ENCODE measurements at regions not wholly inside any gene's neighbourhood (a gene's known extent, or its start where the extent isn't known, plus 50 kb on each side); places are given as distances from the start of the nearest gene placed in this dataset.

DNA sequence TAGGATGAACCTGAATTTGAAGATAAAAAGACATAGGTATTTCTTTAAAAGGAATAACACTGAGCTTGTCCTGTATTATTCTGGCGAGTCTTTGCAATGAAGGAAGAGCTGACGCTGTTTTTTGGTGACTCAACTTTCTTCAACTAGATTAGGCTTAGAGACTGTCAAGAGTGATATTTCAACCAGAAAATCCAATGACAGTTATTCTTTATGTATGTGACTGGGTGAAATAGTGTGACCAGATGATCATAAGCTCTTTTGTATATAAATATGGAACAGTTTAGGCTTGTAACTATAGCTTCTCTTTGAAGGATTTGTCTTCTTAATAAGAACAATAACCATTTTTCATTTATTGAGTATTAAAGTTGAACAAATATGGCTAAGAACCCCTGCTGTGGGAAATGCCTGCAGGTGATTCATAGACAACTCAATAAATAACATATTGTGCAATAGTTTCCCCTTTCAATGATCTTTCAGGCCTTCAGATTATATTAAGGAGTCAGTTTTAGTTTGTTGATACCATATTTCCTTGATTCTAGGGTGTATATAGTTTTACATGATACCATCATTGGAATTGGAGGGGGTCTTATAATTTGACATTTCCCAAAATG, 265.6 kb upstream of the JAG1 start:
- Histone ChIP-seq H3K9me3 (ENCODE audit: insufficient read depth in 2 of 2, low read depth in 1 of 2, low read length in 1 of 2) (no peaks in the 10 kb centered on the region), H3K56ac (replicated peaks; ENCODE audit: insufficient read length, low read depth, low read length) (no peak overlapping the region), H4K91ac (replicated peaks; ENCODE audit: insufficient read length, low read length) (no peak overlapping the region), H3K23me2 (ENCODE audit: low read depth, low read length) (no peaks in the 10 kb centered on the region), H2AK5ac (ENCODE audit: low read depth, low read length) (no peak overlapping the region), H3K9ac (replicated peaks in 1 of 4; ENCODE audit: extremely low read depth in 1 of 4, low read depth in 3 of 4, low read length in 3 of 4) (no peak overlapping the region), H2BK20ac (ENCODE audit: low read length) (no peak overlapping the region), H3K36me3 (ENCODE audit: control insufficient read depth in 2 of 4, insufficient read depth in 4 of 4, low read length in 3 of 4) (no peaks in the 10 kb centered on the region), H3K27ac (ENCODE audit: low read depth, low read length) (no peak overlapping the region), H2AFZ (ENCODE audit: low read length) (no peak overlapping the region), H3K23ac (ENCODE audit: insufficient read length) (no peak overlapping the region), H3K4me2 (ENCODE audit: insufficient read depth in 1 of 2, low read depth in 2 of 2, low read length in 2 of 2) (no peak overlapping the region), H3K18ac (ENCODE audit: extremely low read depth, low read length) (no peak overlapping the region), H3K4me1 (replicated peaks in 1 of 4; ENCODE audit: control insufficient read depth in 3 of 4, insufficient read depth in 4 of 4, low read length in 3 of 4) (no peaks in the 10 kb centered on the region), H4K5ac (ENCODE audit: insufficient read length, low read depth, low read length) (no peak overlapping the region), H2BK15ac (ENCODE audit: low read length) (no peak overlapping the region), H3K4ac (replicated peaks; ENCODE audit: insufficient read length, low read depth, low read length) (no peak overlapping the region), H3K4me3 (ENCODE audit: extremely low read depth in 1 of 4, insufficient read depth in 2 of 4, low read depth in 3 of 4, low read length in 4 of 4) (no peak overlapping the region), H3K14ac (ENCODE audit: insufficient read length) (no peak overlapping the region), H4K8ac (ENCODE audit: extremely low read depth, insufficient read depth, low read length) (no peak overlapping the region), H2BK5ac (ENCODE audit: low read depth, low read length) (no peak overlapping the region), H3K79me2 (ENCODE audit: control insufficient read depth in 1 of 2, insufficient read depth in 2 of 2, low read length in 2 of 2) (no peaks in the 10 kb centered on the region), H2BK120ac (replicated peaks; ENCODE audit: low read depth, low read length) (no peak overlapping the region), H3K79me1 (ENCODE audit: low read depth, low read length) (no peaks in the 10 kb centered on the region), H4K20me1 (replicated peaks in 1 of 2; ENCODE audit: control insufficient read depth in 1 of 2, insufficient read depth in 2 of 2, low read length in 2 of 2) (no peaks in the 10 kb centered on the region), H3K27me3 (replicated peaks in 1 of 4; ENCODE audit: control insufficient read depth in 3 of 4, extremely low read depth in 1 of 4, insufficient read depth in 3 of 4, low read length in 3 of 4) (no peaks in the 10 kb centered on the region), H2BK12ac (ENCODE audit: low read depth, low read length) (no peak overlapping the region)
- POLR2A ChIA-PET (ENCODE audit: partially characterized antibody): no interaction called here
- WGBS, 2 experiments (ENCODE audit: extremely low coverage in 1 of 2, insufficient coverage in 1 of 2, insufficient read length in 1 of 2, insufficient replicate concordance in 2 of 2, low coverage in 1 of 2, low lambda C conversion rate in 2 of 2, missing lambda C conversion rate in 1 of 2): 87% methylated on average over 2 of the region's 2 CpGs; no CpG with 5 or more reads in 1 of the 2 experiments
- CTCF ChIA-PET (ENCODE audit: partially characterized antibody): interaction anchor here (0.7 to 1.9 kb wide), 5 partner anchors 11 to 363 kb away, joined by 3 to 5 read pairs (median 3); no protein-coding TSS in a partner anchor
- DNase-seq (ENCODE audit: low read depth in 1 of 2, low spot score in 2 of 2): no peak
- no peak for TF ChIP-seq EGR1 (IDR thresholded peaks at IDR 0.05; ENCODE audit: borderline replicate concordance, low read depth, low read length)
- peak; percentile 9; the same call in 1 of the 2 replicates for TF ChIP-seq CEBPB (IDR thresholded peaks at IDR 0.05; ENCODE audit: low read depth, low read length)
- TF ChIP-seq, protein P1, sequence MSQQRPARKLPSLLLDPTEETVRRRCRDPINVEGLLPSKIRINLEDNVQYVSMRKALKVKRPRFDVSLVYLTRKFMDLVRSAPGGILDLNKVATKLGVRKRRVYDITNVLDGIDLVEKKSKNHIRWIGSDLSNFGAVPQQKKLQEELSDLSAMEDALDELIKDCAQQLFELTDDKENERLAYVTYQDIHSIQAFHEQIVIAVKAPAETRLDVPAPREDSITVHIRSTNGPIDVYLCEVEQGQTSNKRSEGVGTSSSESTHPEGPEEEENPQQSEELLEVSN (IDR thresholded peaks at IDR 0.05): no peak
- FAIRE-seq: no peak

Data from H1 (cell line).